H9 (cell line): ENCODE measurements at regions not wholly inside any gene's neighbourhood (a gene's known extent, or its start where the extent isn't known, plus 50 kb on each side); places are given as distances from the start of the nearest gene placed in this dataset.

Source experiments
- DNase-seq: peaks from one replicate; pipeline ENCODE4 v3.0.0-alpha.2; 2017
- H2AFZ ChIP-seq: one replicate; pipeline ENCODE4 v1.6.1; 2013; ENCODE audit warnings: mild to moderate bottlenecking, low read length, control low read depth, moderate library complexity
- H2AK5ac ChIP-seq: 2 replicates; pipeline ENCODE4 v1.6.1; 2013; ENCODE audit warnings: low read length, control low read depth, mixed read lengths; ENCODE audit not compliant: insufficient read length
- H2BK120ac ChIP-seq: one replicate; pipeline ENCODE4 v1.6.1; 2013; ENCODE audit warnings: low read depth, mild to moderate bottlenecking, low read length, control low read depth, inconsistent platforms; ENCODE audit not compliant: poor library complexity, severe bottlenecking
- H2BK12ac ChIP-seq: 2 replicates; pipeline ENCODE4 v1.6.1; 2013; ENCODE audit warnings: low read length, control low read depth, mixed read lengths, low read depth; ENCODE audit not compliant: insufficient read length
- H2BK15ac ChIP-seq: 2 replicates; pipeline ENCODE4 v1.6.1; 2013; ENCODE audit warnings: low read depth, low read length, control low read depth
- H2BK20ac ChIP-seq: one replicate; pipeline ENCODE4 v1.6.1; 2013; ENCODE audit warnings: low read depth, mild to moderate bottlenecking, low read length, control low read depth, inconsistent platforms; ENCODE audit not compliant: poor library complexity, severe bottlenecking
- H2BK5ac ChIP-seq: 2 replicates; pipeline ENCODE4 v1.6.1; 2013; ENCODE audit warnings: low read length, control low read depth, mixed read lengths; ENCODE audit not compliant: insufficient read length
- H3K14ac ChIP-seq: 2 replicates; pipeline ENCODE4 v1.6.1; 2013; ENCODE audit warnings: low read length, control low read depth; ENCODE audit not compliant: insufficient read depth
- H3K18ac ChIP-seq: 2 replicates; pipeline ENCODE4 v1.6.1; 2013; ENCODE audit warnings: low read depth, mild to moderate bottlenecking, mixed read lengths, low read length, control low read depth; ENCODE audit not compliant: insufficient read length
- H3K23ac ChIP-seq: 2 replicates; pipeline ENCODE4 v1.6.1; 2013; ENCODE audit warnings: low read length, control low read depth, mixed read lengths, low read depth; ENCODE audit not compliant: insufficient read length
- H3K23me2 ChIP-seq: 2 replicates; pipeline ENCODE4 v1.6.1; 2013; ENCODE audit warnings: low read depth, mild to moderate bottlenecking, mixed read lengths, low read length, control low read depth; ENCODE audit not compliant: insufficient read length, poor library complexity, severe bottlenecking
- H3K27ac ChIP-seq: 2 replicates; pipeline ENCODE4 v1.5.1; 2013; ENCODE audit warnings: low read length, control low read depth, mixed read lengths, low read depth; ENCODE audit not compliant: insufficient read length
- H3K27me3 ChIP-seq: 2 replicates; pipeline ENCODE4 v1.6.1; 2013; ENCODE audit warnings: low read length, control low read depth, inconsistent platforms; ENCODE audit not compliant: insufficient read depth
- H3K4ac ChIP-seq: 2 replicates; pipeline ENCODE4 v1.6.1; 2013; ENCODE audit warnings: low read depth, mild to moderate bottlenecking, control low read depth, inconsistent platforms, low read length, moderate library complexity
- H3K4me1 ChIP-seq: 2 replicates; pipeline ENCODE4 v1.6.1; 2013; ENCODE audit warnings: low read length, control low read depth, inconsistent platforms; ENCODE audit not compliant: insufficient read depth
- H3K4me2 ChIP-seq: 2 replicates; pipeline ENCODE4 v1.6.1; 2013; ENCODE audit warnings: low read length, control low read depth, mixed read lengths; ENCODE audit not compliant: insufficient read length, insufficient read depth
- H3K56ac ChIP-seq: 2 replicates; pipeline ENCODE4 v1.6.1; 2013; ENCODE audit warnings: low read depth, mild to moderate bottlenecking, mixed read lengths, low read length, control low read depth; ENCODE audit not compliant: insufficient read length
- H3K79me1 ChIP-seq: 2 replicates; pipeline ENCODE4 v1.6.1; 2013; ENCODE audit warnings: low read depth, mild to moderate bottlenecking, moderate library complexity, low read length, control low read depth, inconsistent platforms; ENCODE audit not compliant: insufficient read depth, poor library complexity, severe bottlenecking
- H3K79me2 ChIP-seq: 2 replicates; pipeline ENCODE4 v1.6.1; 2013; ENCODE audit warnings: low read length, control low read depth, inconsistent platforms; ENCODE audit not compliant: insufficient read depth
- H3K9ac ChIP-seq: 2 replicates; pipeline ENCODE4 v1.6.1; 2013; ENCODE audit warnings: low read length, control low read depth, mixed read lengths; ENCODE audit not compliant: insufficient read length; ENCODE audit errors: extremely low read depth
- H3K9me3 ChIP-seq: one replicate; pipeline ENCODE4 v1.6.1; 2013; ENCODE audit warnings: low read depth, low read length, inconsistent platforms; ENCODE audit not compliant: control insufficient read depth
- H3T11ph ChIP-seq: one replicate; pipeline ENCODE4 v1.6.1; 2013; ENCODE audit warnings: mild to moderate bottlenecking, low read length, control low read depth, inconsistent platforms
- H4K20me1 ChIP-seq: one replicate; pipeline ENCODE4 v1.6.1; 2013; ENCODE audit not compliant: control insufficient read depth, insufficient read length, insufficient read depth
- H4K5ac ChIP-seq: 2 replicates; pipeline ENCODE4 v1.6.1; 2013; ENCODE audit warnings: low read depth, mild to moderate bottlenecking, mixed read lengths, low read length, control low read depth; ENCODE audit not compliant: insufficient read length
- H4K8ac ChIP-seq: replicated peaks from 2 replicates; pipeline ENCODE4 v1.6.1; 2013; ENCODE audit warnings: low read length, control low read depth, mixed read lengths, low read depth; ENCODE audit not compliant: insufficient read length
- H4K91ac ChIP-seq: 2 replicates; pipeline ENCODE4 v1.6.1; 2013; ENCODE audit warnings: low read depth, mild to moderate bottlenecking, moderate library complexity, mixed read lengths, low read length, control low read depth; ENCODE audit not compliant: insufficient read length
- H3K27ac Mint-ChIP-seq, 3 experiments: 2 replicates in 2 of 3; 3 replicates in 1 of 3; pipeline ENCODE4 v1.8.0; 2020 to 2021; ENCODE audit warnings: mixed read lengths in 3 of 3, mild to moderate bottlenecking in 1 of 3, moderate library complexity in 1 of 3
- H3K27me3 Mint-ChIP-seq: 2 replicates; pipeline ENCODE4 v1.8.0; 2021; ENCODE audit warnings: low read depth, mild to moderate bottlenecking, moderate library complexity, mixed read lengths
- H3K36me3 Mint-ChIP-seq, 3 experiments: 2 replicates in 2 of 3; 3 replicates in 1 of 3; pipeline ENCODE4 v1.8.0; 2020 to 2021; ENCODE audit warnings: low read depth in 3 of 3, mixed read lengths in 3 of 3; ENCODE audit not compliant: insufficient read depth in 1 of 3
- H3K4me1 Mint-ChIP-seq, 2 experiments: 2 replicates each; pipeline ENCODE4 v1.8.0; 2020; ENCODE audit warnings: mixed read lengths in 2 of 2
- H3K4me3 Mint-ChIP-seq, 2 experiments: 2 replicates in 1 of 2; 3 replicates in 1 of 2; pipeline ENCODE4 v1.8.0; 2020 to 2021; ENCODE audit warnings: mild to moderate bottlenecking in 2 of 2, mixed read lengths in 2 of 2, moderate library complexity in 1 of 2
- H3K9me3 Mint-ChIP-seq, 2 experiments: 2 replicates in 1 of 2; 3 replicates in 1 of 2; pipeline ENCODE4 v1.8.0; 2020; ENCODE audit warnings: mild to moderate bottlenecking in 2 of 2, mixed read lengths in 2 of 2, moderate library complexity in 1 of 2
- TF ChIP-seq, protein P1 (sequence below): fragments of 200-600 bp; sonication (generic); conservative IDR thresholded peaks from 3 replicates; pipeline ENCODE4 v1.8.0; 2021; ENCODE audit warnings: antibody characterized with exemption, mild to moderate bottlenecking

DNA sequence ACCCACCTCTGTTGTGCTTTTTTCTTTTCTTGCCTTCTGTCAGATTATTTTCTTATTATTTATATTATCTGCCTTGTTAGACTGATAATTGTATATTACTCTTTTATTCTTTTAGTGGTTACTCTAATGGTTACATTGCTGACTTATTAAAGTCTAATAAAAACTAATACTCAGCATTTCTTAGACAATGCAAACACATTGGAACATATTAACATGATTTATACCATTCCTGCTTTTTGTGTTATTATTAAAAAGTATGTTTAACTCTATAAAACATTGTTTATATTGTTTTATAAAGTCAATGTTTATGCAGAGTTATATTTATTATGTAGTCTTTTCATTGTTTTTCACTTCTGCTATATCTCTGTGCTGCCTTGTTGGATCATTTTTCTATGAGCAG is 68.0 kb upstream of the CACNA2D1 start:
- no peak for DNase-seq
- no peak overlapping the region for H2BK5ac ChIP-seq
- H3K23me2 ChIP-seq, result no peaks in the 10 kb centered on the region
- H3K27ac ChIP-seq, result no peak overlapping the region
- no peak overlapping the region for H2BK12ac ChIP-seq
- Mint-ChIP-seq H3K36me3 (peaks cover 0 to 3% (median 1%) of the 10 kb centered on the region in 3 experiments; a peak in 3 of 7 replicates), H3K4me1 (peaks cover 7 to 9% of the 10 kb centered on the region in 2 experiments; a peak in 3 of 4 replicates), H3K27ac (no peak overlapping the region), H3K27me3 (no peaks in the 10 kb centered on the region), H3K9me3 (peaks cover 3 to 5% of the 10 kb centered on the region in 2 experiments; a peak in 4 of 5 replicates), H3K4me3 (no peak overlapping the region)
- TF ChIP-seq, protein P1, sequence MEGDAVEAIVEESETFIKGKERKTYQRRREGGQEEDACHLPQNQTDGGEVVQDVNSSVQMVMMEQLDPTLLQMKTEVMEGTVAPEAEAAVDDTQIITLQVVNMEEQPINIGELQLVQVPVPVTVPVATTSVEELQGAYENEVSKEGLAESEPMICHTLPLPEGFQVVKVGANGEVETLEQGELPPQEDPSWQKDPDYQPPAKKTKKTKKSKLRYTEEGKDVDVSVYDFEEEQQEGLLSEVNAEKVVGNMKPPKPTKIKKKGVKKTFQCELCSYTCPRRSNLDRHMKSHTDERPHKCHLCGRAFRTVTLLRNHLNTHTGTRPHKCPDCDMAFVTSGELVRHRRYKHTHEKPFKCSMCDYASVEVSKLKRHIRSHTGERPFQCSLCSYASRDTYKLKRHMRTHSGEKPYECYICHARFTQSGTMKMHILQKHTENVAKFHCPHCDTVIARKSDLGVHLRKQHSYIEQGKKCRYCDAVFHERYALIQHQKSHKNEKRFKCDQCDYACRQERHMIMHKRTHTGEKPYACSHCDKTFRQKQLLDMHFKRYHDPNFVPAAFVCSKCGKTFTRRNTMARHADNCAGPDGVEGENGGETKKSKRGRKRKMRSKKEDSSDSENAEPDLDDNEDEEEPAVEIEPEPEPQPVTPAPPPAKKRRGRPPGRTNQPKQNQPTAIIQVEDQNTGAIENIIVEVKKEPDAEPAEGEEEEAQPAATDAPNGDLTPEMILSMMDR, result no peak
- no peak overlapping the region for H3K9ac ChIP-seq
- no peak overlapping the region for H2AFZ ChIP-seq
- no peak overlapping the region for H3T11ph ChIP-seq
- H4K8ac ChIP-seq, result no peak overlapping the region
- H4K91ac ChIP-seq, result no peak overlapping the region
- H3K9me3 ChIP-seq, result no peaks in the 10 kb centered on the region
- no peaks in the 10 kb centered on the region for H3K79me2 ChIP-seq
- H2BK20ac ChIP-seq, result no peak overlapping the region
- H3K18ac ChIP-seq, result no peak overlapping the region
- no peak overlapping the region for H3K4me2 ChIP-seq
- H3K23ac ChIP-seq, result no peak overlapping the region
- no peaks in the 10 kb centered on the region for H3K4me1 ChIP-seq
- no peaks in the 10 kb centered on the region for H3K79me1 ChIP-seq
- no peak overlapping the region for H2BK120ac ChIP-seq
- H3K56ac ChIP-seq, result no peak overlapping the region
- H4K5ac ChIP-seq, result no peak overlapping the region
- H3K14ac ChIP-seq, result no peak overlapping the region
- no peaks in the 10 kb centered on the region for H4K20me1 ChIP-seq
- H2BK15ac ChIP-seq, result no peak overlapping the region
- H3K27me3 ChIP-seq, result no peaks in the 10 kb centered on the region
- H2AK5ac ChIP-seq, result no peak overlapping the region
- H3K4ac ChIP-seq, result no peak overlapping the region
